ENCODE measurements at regions not wholly inside any gene's neighbourhood (a gene's known extent, or its start where the extent isn't known, plus 50 kb on each side); places are given as distances from the start of the nearest gene placed in this dataset.

DNA sequence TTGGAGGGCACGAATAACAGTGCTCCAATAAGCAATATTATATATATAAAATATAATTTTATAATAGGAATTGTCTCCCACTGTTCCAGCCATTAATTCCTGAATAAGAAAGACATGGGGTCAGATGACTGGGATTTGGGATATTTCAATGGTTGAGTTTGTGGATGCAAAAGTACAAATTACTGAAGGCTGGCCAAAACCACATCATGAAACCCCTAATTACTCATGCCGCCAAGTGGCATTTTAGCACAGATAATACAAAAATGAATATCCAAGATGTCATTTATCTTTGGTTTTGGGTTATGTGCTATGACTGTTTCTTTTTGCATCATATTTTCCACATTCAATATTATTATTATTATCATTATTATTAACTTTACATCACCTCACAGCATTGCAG lies 261.4 kb upstream of the TBX3 start:
- TF ChIP-seq OTX1 (CRISPR knock-in tag; IDR thresholded peaks at IDR 0.05) (no peak), RNF2 (IDR thresholded peaks at IDR 0.05) (no peak), ZNF146 (CRISPR knock-in tag; IDR thresholded peaks at IDR 0.05; ENCODE audit: unreplicated experiment) (no peak), ARNT (IDR thresholded peaks at IDR 0.05) (no peak), ZBTB7A (IDR thresholded peaks at IDR 0.05; ENCODE audit: borderline replicate concordance, control insufficient read depth, low read depth, low read length) (no peak), SIX5 (IDR thresholded peaks at IDR 0.05; ENCODE audit: borderline replicate concordance in 1 of 2, insufficient read depth in 1 of 2, low read depth in 1 of 2, low read length in 2 of 2) (no peak), ZNF253 (CRISPR knock-in tag; conservative IDR thresholded peaks at IDR 0.05) (no peak), RAD51 (IDR thresholded peaks at IDR 0.05; ENCODE audit: borderline replicate concordance, low read depth) (no peak), MECOM (CRISPR knock-in tag; IDR thresholded peaks at IDR 0.05) (no peak), ZNF121 (CRISPR knock-in tag; conservative IDR thresholded peaks at IDR 0.05) (no peak), MIER1 (IDR thresholded peaks at IDR 0.05; ENCODE audit: low read depth) (no peak)

Data from K562 (cell line).